AG09309 (cell line): ENCODE measurements at regions not wholly inside any gene's neighbourhood (a gene's known extent, or its start where the extent isn't known, plus 50 kb on each side); places are given as distances from the start of the nearest gene placed in this dataset.

ENCODE experiments used
- DNase-seq: peaks from one replicate; pipeline ENCODE4 v3.0.0-alpha.2; 2010; ENCODE audit warnings: low read depth
- H3K4me3 ChIP-seq: 2 replicates; pipeline ENCODE4 v1.5.1; 2011; ENCODE audit warnings: mild to moderate bottlenecking, low read depth, low read length, moderate library complexity; ENCODE audit not compliant: control insufficient read depth
- CTCF ChIP-seq: IDR thresholded peaks from 2 replicates; pipeline ENCODE4 v1.5.1; 2011; ENCODE audit warnings: mild to moderate bottlenecking, low read depth, low read length, inconsistent platforms; ENCODE audit not compliant: insufficient read depth, control insufficient read depth; ENCODE audit errors: missing control alignments

GRCh38 chr3:30203301-30203700, 403.1 kb upstream of the TGFBR2 start:
- peak; percentile 28 for DNase-seq
- H3K4me3 ChIP-seq: no peak overlapping the region
- TF ChIP-seq CTCF: no peak

- DNase-seq: no peak
- no peak for TF ChIP-seq CTCF
- H3K4me3 ChIP-seq: no peak overlapping the region
Measured at GRCh38 chr3:30204126-30204525, 402.3 kb upstream of the TGFBR2 start.

GRCh38 chr3:30206051-30206450, 400.4 kb upstream of the TGFBR2 start:
- no peak for TF ChIP-seq CTCF
- no peak overlapping the region for H3K4me3 ChIP-seq
- no peak for DNase-seq

- H3K4me3 ChIP-seq: no peak overlapping the region
- DNase-seq: no peak
- TF ChIP-seq CTCF: no peak
Measured at GRCh38 chr3:30221619-30222018, 384.8 kb upstream of the TGFBR2 start.

GRCh38 chr3:30222441-30222840, 384.0 kb upstream of the TGFBR2 start:
- H3K4me3 ChIP-seq: no peak overlapping the region
- TF ChIP-seq CTCF: no peak
- no peak for DNase-seq

GRCh38 chr3:30225021-30225420, 381.4 kb upstream of the TGFBR2 start:
- no peak for TF ChIP-seq CTCF
- no peak overlapping the region for H3K4me3 ChIP-seq
- DNase-seq: no peak

GRCh38 chr3:30226601-30227151, 379.7 kb upstream of the TGFBR2 start:
- DNase-seq: no peak
- H3K4me3 ChIP-seq: no peak overlapping the region
- TF ChIP-seq CTCF: no peak
